ENCODE measurements at regions not wholly inside any gene's neighbourhood (a gene's known extent, or its start where the extent isn't known, plus 50 kb on each side); places are given as distances from the start of the nearest gene placed in this dataset.

DNA sequence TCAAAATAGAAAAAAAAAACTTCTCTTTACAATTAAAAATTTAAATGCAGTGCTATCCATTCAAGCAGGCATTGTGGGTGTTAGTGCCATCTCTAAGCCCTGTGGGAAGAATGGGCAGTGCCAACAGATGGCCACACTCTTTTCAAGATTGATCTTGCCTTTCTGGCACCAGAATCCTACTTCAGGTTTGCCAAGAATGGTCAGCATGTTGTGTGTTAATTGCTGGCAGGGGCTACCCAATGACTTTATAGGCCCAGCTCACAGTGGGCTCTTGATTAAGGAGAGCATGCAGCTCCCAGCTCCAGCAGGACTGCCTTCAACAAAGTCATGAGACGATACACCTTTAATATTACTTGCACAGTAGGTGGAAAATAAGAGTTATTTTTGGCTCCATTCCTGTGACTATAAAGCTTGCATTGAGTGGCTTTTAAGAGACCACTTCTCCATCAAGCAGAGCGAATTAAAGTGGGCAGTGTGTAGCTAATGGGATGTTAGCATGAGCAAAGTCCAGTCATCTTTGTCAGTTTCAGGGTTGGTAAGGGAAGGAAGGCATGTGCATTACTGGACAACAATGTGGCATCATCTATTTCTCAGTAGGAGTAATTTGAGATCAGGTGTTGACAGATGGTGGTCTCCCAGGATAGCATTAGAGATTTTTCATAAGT is 476.8 kb downstream of the C3orf38 start:
- Histone ChIP-seq H3K56ac (replicated peaks; ENCODE audit: insufficient read length, low read depth, low read length) (no peak overlapping the region), H2BK12ac (ENCODE audit: low read depth, low read length) (no peak overlapping the region), H4K5ac (ENCODE audit: insufficient read length, low read depth, low read length) (no peak overlapping the region), H3K27ac (ENCODE audit: low read depth, low read length) (no peak overlapping the region), H4K91ac (replicated peaks; ENCODE audit: insufficient read length, low read length) (no peak overlapping the region), H3K18ac (ENCODE audit: extremely low read depth, low read length) (no peak overlapping the region), H2BK15ac (ENCODE audit: low read length) (no peak overlapping the region), H3K23ac (ENCODE audit: insufficient read length) (no peak overlapping the region), H2BK20ac (ENCODE audit: low read length) (no peak overlapping the region), H4K20me1 (replicated peaks in 1 of 2; ENCODE audit: control insufficient read depth in 1 of 2, insufficient read depth in 2 of 2, low read length in 2 of 2) (no peaks in the 10 kb centered on the region), H2BK120ac (replicated peaks; ENCODE audit: low read depth, low read length) (no peak overlapping the region), H3K4me1 (replicated peaks in 1 of 4; ENCODE audit: control insufficient read depth in 3 of 4, insufficient read depth in 4 of 4, low read length in 3 of 4) (no peaks in the 10 kb centered on the region), H3K4me2 (ENCODE audit: insufficient read depth in 1 of 2, low read depth in 2 of 2, low read length in 2 of 2) (no peak overlapping the region), H2AK5ac (ENCODE audit: low read depth, low read length) (no peak overlapping the region), H2AFZ (ENCODE audit: low read length) (no peak overlapping the region), H2BK5ac (ENCODE audit: low read depth, low read length) (no peak overlapping the region), H3K4ac (replicated peaks; ENCODE audit: insufficient read length, low read depth, low read length) (no peak overlapping the region), H3K79me1 (ENCODE audit: low read depth, low read length) (no peaks in the 10 kb centered on the region), H4K8ac (ENCODE audit: extremely low read depth, insufficient read depth, low read length) (no peak overlapping the region), H3K27me3 (replicated peaks in 1 of 4; ENCODE audit: control insufficient read depth in 3 of 4, extremely low read depth in 1 of 4, insufficient read depth in 3 of 4, low read length in 3 of 4) (no peaks in the 10 kb centered on the region), H3K36me3 (ENCODE audit: control insufficient read depth in 2 of 4, insufficient read depth in 4 of 4, low read length in 3 of 4) (no peaks in the 10 kb centered on the region), H3K9me3 (ENCODE audit: insufficient read depth in 2 of 2, low read depth in 1 of 2, low read length in 1 of 2) (no peaks in the 10 kb centered on the region), H3K14ac (ENCODE audit: insufficient read length) (no peak overlapping the region), H3K9ac (replicated peaks in 1 of 4; ENCODE audit: extremely low read depth in 1 of 4, low read depth in 3 of 4, low read length in 3 of 4) (no peak overlapping the region), H3K4me3 (ENCODE audit: extremely low read depth in 1 of 4, insufficient read depth in 2 of 4, low read depth in 3 of 4, low read length in 4 of 4) (no peak overlapping the region), H3K23me2 (ENCODE audit: low read depth, low read length) (no peaks in the 10 kb centered on the region), H3K79me2 (ENCODE audit: control insufficient read depth in 1 of 2, insufficient read depth in 2 of 2, low read length in 2 of 2) (no peaks in the 10 kb centered on the region)
- WGBS, 2 experiments (ENCODE audit: extremely low coverage in 1 of 2, insufficient coverage in 1 of 2, insufficient read length in 1 of 2, insufficient replicate concordance in 2 of 2, low coverage in 1 of 2, low lambda C conversion rate in 2 of 2, missing lambda C conversion rate in 1 of 2) = 93% methylated on average over 2 of the region's 2 CpGs; no CpG with 5 or more reads in 1 of the 2 experiments
- FAIRE-seq (no peak), DNase-seq (ENCODE audit: low read depth in 1 of 2, low spot score in 2 of 2) (no peak)
- POLR2A ChIA-PET (ENCODE audit: partially characterized antibody) = no interaction called here
- CTCF ChIA-PET (ENCODE audit: partially characterized antibody) = no interaction called here
- TF ChIP-seq GTF2F1 (IDR thresholded peaks at IDR 0.05; ENCODE audit: borderline replicate concordance, low read depth, low read length) = no peak
- TF ChIP-seq POLR2A (IDR thresholded peaks at IDR 0.05; ENCODE audit: control extremely low read depth in 1 of 2, low read depth in 2 of 2, low read length in 2 of 2) = no peak
- TF ChIP-seq SRF (IDR thresholded peaks at IDR 0.05; ENCODE audit: low read depth, low read length) = no peak
- no peak for TF ChIP-seq KDM1A (IDR thresholded peaks at IDR 0.05; ENCODE audit: borderline replicate concordance, low read length)

Data from H1 (cell line).